HG02870 (cell line): ENCODE measurements at regions not wholly inside any gene's neighbourhood (a gene's known extent, or its start where the extent isn't known, plus 50 kb on each side); places are given as distances from the start of the nearest gene placed in this dataset.

Experiments used
- ATAC-seq: cut with Tn5 transposase; IDR thresholded peaks from one replicate; pipeline ENCODE4 v1.9.1; 2021; ENCODE audit warnings: mild to moderate bottlenecking, moderate library complexity; ENCODE audit not compliant: unreplicated experiment

DNA sequence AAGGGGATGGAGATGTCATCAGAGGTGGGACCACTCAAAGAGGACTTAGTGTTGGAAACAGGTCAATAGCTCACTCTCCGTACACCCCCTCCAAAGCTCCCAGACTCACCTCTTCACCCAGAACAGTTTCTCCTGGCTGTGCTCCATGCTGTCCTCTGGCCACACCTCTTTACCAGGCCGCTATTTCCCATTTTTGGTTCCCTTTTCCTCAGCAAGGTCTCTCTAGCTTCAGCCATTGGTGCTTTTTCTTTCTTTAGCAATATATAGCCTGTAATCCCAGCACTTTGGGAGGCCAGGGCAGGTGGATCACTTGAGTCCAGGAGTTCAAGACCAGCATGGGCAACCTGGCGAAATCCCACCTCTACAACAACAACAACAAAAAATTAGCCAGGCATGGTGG lies 123.6 kb upstream of the SMAD3 start:
- no peak for ATAC-seq

DNA sequence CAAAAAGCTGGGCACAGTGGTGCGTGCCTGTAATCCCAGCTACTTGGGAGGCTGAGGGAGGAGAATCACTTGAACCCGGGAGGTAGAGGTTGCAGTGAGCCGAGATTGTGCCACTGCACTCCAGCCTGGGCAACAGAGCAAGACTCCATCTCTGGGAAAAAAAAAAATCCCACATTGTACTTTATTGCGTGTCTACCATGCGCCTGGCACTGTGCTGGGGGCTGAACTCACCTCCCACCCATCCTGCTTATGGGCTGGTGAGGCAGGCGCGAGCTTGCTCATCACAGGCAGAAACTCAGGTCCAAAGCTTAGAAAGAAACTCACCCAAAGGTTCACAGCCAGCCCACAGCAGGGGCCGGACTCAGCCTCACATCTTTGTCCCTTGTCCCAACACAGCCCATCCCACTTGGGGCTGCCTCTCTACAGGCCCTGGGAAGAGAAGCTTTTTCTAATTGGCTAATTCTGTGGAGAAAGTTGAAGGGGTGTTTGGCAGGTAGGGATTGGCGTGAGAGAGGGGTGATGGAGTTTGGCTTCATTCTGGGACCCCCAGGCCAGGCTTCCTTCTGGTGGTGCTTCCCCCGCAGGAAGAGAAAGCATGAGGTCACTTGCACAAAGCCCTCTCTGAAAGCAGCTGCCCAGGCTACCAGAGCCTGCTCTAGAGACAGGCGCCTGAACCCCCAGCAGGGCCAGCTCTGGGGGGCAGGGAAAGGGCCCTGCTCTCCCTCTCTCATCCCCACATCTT lies 122.6 kb upstream of the SMAD3 start:
- no peak for ATAC-seq

GRCh38 chr15:66943456-66944095 lies 121.8 kb upstream of the SMAD3 start:
- ATAC-seq: no peak

- ATAC-seq: no peak
Measured at GRCh38 chr15:66944121-66944520, 121.3 kb upstream of the SMAD3 start.

- no peak for ATAC-seq
Measured at GRCh38 chr15:66945286-66945685, 120.1 kb upstream of the SMAD3 start.

DNA sequence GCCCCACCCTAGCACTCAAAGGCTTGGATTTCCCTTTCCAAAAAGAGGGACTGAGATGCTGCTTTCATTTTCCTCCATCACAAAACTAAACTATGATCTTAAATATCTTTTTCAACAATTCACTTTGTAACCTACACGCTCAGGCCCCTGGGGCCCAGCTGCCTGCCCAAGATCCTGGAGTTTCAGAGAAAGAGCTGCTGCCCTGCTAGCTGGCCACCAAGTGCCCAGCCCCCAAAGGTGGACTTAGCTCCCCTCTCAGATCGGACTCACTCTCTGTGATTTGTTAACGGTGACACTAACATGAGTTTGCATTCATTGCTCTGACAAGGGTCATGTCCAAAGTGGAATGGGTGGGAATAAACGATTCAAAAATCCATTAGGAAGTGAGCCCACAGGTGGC lies 119.6 kb upstream of the SMAD3 start:
- no peak for ATAC-seq

- ATAC-seq: no peak
Measured at GRCh38 chr15:66946578-66947164, 118.7 kb upstream of the SMAD3 start.

GRCh38 chr15:66947471-66947870 lies 117.9 kb upstream of the SMAD3 start:
- no peak for ATAC-seq

DNA sequence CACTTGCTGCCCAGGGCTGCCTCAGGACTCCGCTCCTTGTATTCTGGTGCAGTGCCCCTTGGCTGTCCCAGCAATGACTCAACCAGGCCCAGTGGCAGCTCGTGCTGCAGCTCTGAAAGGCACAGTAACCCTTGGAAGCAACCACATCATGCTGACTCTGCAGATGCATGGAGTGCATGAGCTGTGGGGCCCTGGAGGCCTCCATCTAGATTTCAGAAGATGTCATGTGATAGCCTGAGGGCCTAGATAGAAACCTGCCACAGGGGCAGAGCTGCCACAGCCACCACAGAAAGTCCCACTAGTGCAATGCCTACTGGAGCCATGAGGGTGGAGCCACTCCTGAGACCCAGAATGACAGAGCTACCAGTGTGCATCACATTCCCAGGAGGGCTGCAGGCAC lies 117.1 kb upstream of the SMAD3 start:
- ATAC-seq: no peak

DNA sequence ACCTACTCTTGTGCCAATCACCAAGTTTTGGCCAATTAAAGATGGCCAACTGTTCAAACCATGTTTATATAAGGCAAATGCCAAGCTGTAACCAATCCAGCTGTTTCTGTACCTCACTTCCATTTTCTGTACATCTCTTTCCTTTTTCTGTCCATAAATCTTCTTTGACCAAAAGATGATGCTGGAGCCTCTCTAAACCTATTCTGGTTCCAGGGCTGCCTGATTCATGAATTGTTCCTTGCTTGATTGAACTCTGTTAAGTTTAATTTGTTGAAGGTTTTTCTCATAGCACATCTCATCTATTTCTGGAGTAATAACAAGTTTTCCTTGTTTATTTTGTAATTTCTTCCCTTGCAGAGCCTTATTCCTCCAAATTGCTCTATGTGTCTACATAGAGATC lies 115.3 kb upstream of the SMAD3 start:
- no peak for ATAC-seq

DNA sequence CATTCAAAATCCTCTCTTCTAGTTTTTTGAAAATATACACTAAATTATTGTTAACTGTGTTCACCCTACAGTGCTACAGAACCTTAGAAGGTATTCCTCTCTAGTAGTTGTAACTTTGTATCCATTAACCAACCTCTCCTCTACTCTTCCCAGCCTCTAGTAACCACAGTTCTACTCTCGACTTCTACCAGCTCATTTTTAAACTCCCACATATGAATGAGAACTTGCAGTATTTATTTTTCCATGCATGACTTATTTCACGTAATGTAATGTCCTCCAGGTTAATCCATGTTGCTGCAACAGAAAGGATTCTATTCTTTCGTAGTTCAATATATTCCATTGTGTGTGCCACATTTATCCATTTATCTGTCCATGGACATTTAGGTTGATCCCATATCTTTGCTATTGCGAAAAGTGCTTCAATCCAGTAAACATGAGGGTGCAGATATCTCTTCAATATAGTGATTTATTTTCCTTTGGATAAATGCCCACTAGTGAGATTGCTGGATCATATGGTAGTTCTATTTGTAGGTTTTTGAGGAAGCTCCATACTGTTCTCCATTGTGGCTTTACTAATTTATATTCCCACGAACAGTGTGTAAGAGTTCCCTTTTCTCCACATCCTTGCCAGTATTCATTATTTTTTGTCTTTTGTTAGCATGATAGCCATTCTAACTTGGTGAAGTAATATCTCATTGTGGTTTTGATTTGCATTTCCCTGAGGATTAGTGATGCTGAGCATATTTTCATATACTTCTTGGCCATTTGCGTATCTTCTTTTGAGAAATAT lies 113.7 kb upstream of the SMAD3 start:
- ATAC-seq: no peak

GRCh38 chr15:66952756-66953522 lies 112.5 kb upstream of the SMAD3 start:
- no peak for ATAC-seq

DNA sequence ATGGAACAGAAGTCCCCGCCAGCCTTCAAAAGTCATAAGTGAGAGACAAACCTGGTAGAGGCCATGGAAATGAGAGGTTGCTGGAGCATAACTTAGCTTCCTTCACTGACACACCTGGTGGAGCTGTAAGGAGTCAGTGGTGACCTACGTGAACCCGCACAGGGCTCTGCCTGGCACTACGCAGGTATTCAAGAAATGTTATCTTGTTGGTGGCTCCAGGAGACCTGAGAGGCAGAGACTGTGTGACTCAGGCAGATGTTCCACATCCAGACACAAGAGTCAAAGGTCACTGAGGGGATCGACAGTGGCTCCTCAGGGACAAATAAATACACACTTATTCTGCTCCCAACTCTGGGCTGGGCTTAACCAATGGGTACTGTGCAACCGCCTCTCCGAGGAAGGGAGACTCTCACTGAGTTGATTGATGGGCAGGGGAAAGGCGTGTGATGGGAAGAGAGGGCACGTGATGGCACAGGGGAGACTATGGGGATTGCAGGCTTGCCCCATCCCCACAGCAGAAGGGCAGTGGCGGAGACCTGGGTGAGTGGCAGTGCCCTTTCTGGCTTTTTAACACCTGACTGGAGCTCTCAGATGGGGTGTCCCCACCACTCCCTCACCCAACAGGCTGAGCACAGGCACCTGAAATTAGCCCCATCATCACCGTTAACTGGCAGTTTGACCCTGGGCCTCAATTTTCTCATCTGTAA lies 111.7 kb upstream of the SMAD3 start:
- no peak for ATAC-seq

DNA sequence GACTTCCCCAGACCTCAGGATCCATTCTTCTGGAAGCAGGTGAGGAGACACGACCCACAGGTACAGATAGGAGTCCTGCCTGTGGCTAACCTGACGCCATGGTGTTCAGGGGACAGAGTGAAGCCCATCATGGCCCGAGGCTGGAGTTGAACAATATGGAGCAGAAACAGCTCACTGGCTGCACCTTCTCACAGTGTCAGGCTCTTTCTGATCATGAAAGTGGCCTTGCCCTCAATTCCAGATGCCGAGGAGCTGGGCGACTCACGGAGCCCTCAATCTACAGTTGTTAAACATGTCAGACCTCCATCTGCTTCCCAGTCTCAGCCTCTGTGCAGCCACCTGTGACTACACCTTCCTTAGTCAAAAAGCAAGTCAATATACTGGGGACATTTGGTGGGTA lies 110.8 kb upstream of the SMAD3 start:
- no peak for ATAC-seq

GRCh38 chr15:66955001-66955516 lies 110.3 kb upstream of the SMAD3 start:
- ATAC-seq: no peak

DNA sequence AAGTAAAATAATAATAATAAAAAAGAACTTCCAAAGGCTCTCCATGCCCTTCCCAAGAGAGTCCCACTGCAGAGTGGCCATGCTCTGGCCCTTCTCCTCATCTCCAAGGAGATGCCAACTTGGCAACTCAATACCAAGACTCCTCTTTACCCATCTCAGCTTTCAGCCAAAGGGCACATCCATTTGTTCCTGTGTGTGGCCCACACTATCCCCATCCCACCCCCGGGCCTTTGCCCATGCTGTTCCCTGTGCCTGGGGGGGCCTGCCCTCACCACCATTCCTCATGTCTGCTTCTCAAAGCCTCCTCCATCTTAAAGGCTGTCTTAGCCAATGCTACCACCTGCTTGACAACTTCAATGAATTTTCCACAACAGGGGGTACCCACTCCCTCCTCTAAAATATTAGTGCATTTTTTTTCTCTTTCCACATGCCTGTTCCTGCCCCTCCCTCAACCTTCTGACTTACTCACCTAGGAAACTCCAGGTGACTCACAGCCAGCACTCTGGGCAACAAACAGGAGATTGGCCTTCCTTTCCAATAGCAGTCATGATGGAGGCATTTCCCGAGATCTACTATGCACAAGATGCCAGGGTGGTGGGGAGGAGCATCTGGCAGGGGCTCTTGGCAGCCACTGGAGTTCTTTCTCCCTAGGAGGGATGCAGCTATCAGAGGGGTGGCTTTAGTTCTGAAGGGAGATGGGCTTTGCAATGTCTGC lies 109.4 kb upstream of the SMAD3 start:
- ATAC-seq: no peak

DNA sequence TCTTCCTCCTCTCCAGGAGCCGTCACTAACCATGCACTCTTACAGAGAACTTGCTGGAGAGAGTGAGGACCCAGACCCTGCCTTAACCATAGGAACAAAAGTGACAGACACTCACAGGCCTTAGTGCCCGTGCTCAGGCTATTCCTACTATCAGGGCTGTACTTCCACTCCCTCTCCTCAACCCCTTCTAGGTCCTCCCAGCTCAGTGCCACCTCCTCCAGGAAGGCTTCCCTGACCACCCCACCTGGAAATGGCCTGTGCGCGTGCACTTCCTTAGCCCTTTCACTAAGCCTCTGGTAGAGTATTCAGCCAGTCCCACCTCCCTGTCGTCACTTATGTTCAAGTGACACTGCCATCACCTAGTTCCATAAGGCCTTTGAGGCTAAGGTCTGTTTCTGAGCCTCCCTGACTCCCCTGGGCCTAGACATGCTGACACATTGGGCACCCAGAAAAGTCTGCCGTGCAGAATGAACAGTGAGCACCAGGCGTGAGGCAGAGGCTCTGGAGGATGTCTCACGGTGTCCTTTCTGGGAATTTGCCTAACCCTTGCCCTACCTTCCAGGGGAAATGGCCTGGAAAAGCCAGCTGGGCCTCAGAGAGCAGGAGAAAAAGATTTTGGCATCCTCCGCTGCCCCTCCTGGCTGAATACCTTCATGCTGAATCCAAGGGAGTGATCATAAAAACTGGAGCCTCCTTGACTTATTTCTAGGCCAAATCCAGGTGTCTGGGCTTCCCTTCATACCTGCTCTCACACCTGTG lies 108.6 kb upstream of the SMAD3 start:
- no peak for ATAC-seq

GRCh38 chr15:66957431-66957720 lies 108.0 kb upstream of the SMAD3 start:
- no peak for ATAC-seq

DNA sequence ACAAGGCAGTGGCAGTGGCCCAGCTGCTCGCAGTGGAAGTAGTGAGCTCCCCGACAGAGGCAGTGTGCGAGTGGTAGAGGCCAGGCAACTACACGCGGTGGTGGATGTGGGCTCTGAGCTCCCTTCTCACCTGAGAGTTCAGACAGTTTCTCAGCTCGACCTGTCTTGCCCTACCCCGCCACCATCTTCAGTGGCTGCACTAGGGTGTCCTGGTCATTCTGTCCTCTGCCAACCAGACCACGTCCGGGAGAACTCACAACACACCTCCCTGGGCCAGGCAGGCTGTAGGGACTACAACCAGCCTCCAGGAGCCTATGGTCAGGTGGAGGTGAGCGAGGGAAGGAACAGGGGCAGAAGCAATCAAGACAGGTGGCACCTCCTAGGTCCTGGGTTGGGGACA lies 106.3 kb upstream of the SMAD3 start:
- no peak for ATAC-seq
